IPS DF 6.9 (cell line): ENCODE measurements at regions not wholly inside any gene's neighbourhood (a gene's known extent, or its start where the extent isn't known, plus 50 kb on each side); places are given as distances from the start of the nearest gene placed in this dataset.

Source experiments
- DNase-seq: peaks from one replicate; pipeline ENCODE4 v3.0.0-alpha.2; 2013; ENCODE audit warnings: low read depth, low spot score
- H3K27ac ChIP-seq: one replicate; pipeline ENCODE4 v1.5.1; 2013; ENCODE audit warnings: low read length, control low read depth
- H3K27me3 ChIP-seq: 2 replicates; pipeline ENCODE4 v1.6.1; 2013; ENCODE audit warnings: mild to moderate bottlenecking, low read length; ENCODE audit not compliant: control insufficient read depth, insufficient read depth
- H3K36me3 ChIP-seq: 2 replicates; pipeline ENCODE4 v1.6.1; 2013; ENCODE audit warnings: low read length; ENCODE audit not compliant: control insufficient read depth, insufficient read depth
- H3K4me1 ChIP-seq: 2 replicates; pipeline ENCODE4 v1.6.1; 2013; ENCODE audit warnings: low read length; ENCODE audit not compliant: control insufficient read depth, insufficient read depth
- H3K4me3 ChIP-seq: 2 replicates; pipeline ENCODE4 v1.5.1; 2013; ENCODE audit warnings: mild to moderate bottlenecking, low read length
- H3K9me3 ChIP-seq: 2 replicates; pipeline ENCODE4 v1.6.1; 2013; ENCODE audit warnings: low read length, inconsistent platforms; ENCODE audit not compliant: control insufficient read depth, insufficient read depth
- WGBS: extraction: QIAGEN DNeasy Blood & Tissue Kit; methylation state at CpG from one replicate; pipeline ENCODE4 v1.1.7; 2013; ENCODE audit warnings: mixed read lengths, missing lambda C conversion rate; ENCODE audit not compliant: insufficient read length, insufficient coverage; 5-methylcytosine and 5-hydroxymethylcytosine counted together

- H3K4me1 ChIP-seq: no peaks in the 10 kb centered on the region
- DNase-seq: no peak
- no peak overlapping the region for H3K4me3 ChIP-seq
- no peaks in the 10 kb centered on the region for H3K27me3 ChIP-seq
- H3K36me3 ChIP-seq: no peaks in the 10 kb centered on the region
- no peaks in the 10 kb centered on the region for H3K9me3 ChIP-seq
- no peak overlapping the region for H3K27ac ChIP-seq
- WGBS: no CpG with 5 or more reads among the region's 2 CpGs
Measured at GRCh38 chr2:162974771-162975170, 136.2 kb upstream of the KCNH7 start.

- H3K27me3 ChIP-seq: no peaks in the 10 kb centered on the region
- no peaks in the 10 kb centered on the region for H3K4me1 ChIP-seq
- WGBS: no CpG with 5 or more reads among the region's 1 CpG
- no peak overlapping the region for H3K4me3 ChIP-seq
- no peak for DNase-seq
- no peaks in the 10 kb centered on the region for H3K36me3 ChIP-seq
- H3K27ac ChIP-seq: no peak overlapping the region
- no peaks in the 10 kb centered on the region for H3K9me3 ChIP-seq
Measured at GRCh38 chr2:162972383-162972782, 133.8 kb upstream of the KCNH7 start.

- Histone ChIP-seq H3K4me1 (no peaks in the 10 kb centered on the region), H3K4me3 (no peak overlapping the region), H3K9me3 (no peaks in the 10 kb centered on the region), H3K36me3 (no peaks in the 10 kb centered on the region), H3K27me3 (no peaks in the 10 kb centered on the region), H3K27ac (no peak overlapping the region)
- WGBS: no CpG with 5 or more reads among the region's 1 CpG
- DNase-seq: no peak
Measured at GRCh38 chr2:162968306-162968705, 129.7 kb upstream of the KCNH7 start.

GRCh38 chr2:162967811-162968210 is 129.2 kb upstream of the KCNH7 start:
- no peaks in the 10 kb centered on the region for H3K36me3 ChIP-seq
- H3K27me3 ChIP-seq: no peaks in the 10 kb centered on the region
- no peak overlapping the region for H3K27ac ChIP-seq
- DNase-seq: no peak
- WGBS: no CpG with 5 or more reads among the region's 1 CpG
- no peaks in the 10 kb centered on the region for H3K4me1 ChIP-seq
- no peak overlapping the region for H3K4me3 ChIP-seq
- H3K9me3 ChIP-seq: no peaks in the 10 kb centered on the region

- Histone ChIP-seq H3K27me3 (no peaks in the 10 kb centered on the region), H3K4me3 (no peak overlapping the region), H3K27ac (no peak overlapping the region), H3K36me3 (no peaks in the 10 kb centered on the region), H3K9me3 (no peaks in the 10 kb centered on the region), H3K4me1 (no peaks in the 10 kb centered on the region)
- DNase-seq: no peak
- no CpG with 5 or more reads among the region's 3 CpGs for WGBS
Measured at GRCh38 chr2:162967147-162967546, 128.6 kb upstream of the KCNH7 start.

- no peaks in the 10 kb centered on the region for H3K4me1 ChIP-seq
- no peaks in the 10 kb centered on the region for H3K36me3 ChIP-seq
- no peaks in the 10 kb centered on the region for H3K9me3 ChIP-seq
- no peaks in the 10 kb centered on the region for H3K27me3 ChIP-seq
- DNase-seq: no peak
- no peak overlapping the region for H3K27ac ChIP-seq
- WGBS: no CpG with 5 or more reads among the region's 5 CpGs
- H3K4me3 ChIP-seq: no peak overlapping the region
Measured at GRCh38 chr2:162965191-162965590, 126.6 kb upstream of the KCNH7 start.

- no peaks in the 10 kb centered on the region for H3K4me1 ChIP-seq
- no peaks in the 10 kb centered on the region for H3K9me3 ChIP-seq
- no CpG with 5 or more reads among the region's 3 CpGs for WGBS
- no peaks in the 10 kb centered on the region for H3K36me3 ChIP-seq
- no peaks in the 10 kb centered on the region for H3K27me3 ChIP-seq
- H3K27ac ChIP-seq: no peak overlapping the region
- H3K4me3 ChIP-seq: no peak overlapping the region
- no peak for DNase-seq
Measured at GRCh38 chr2:162964513-162964912, 125.9 kb upstream of the KCNH7 start.

- Histone ChIP-seq H3K4me1 (no peaks in the 10 kb centered on the region), H3K27me3 (no peaks in the 10 kb centered on the region), H3K4me3 (no peak overlapping the region), H3K36me3 (no peaks in the 10 kb centered on the region), H3K9me3 (no peaks in the 10 kb centered on the region), H3K27ac (no peak overlapping the region)
- no peak for DNase-seq
Measured at GRCh38 chr2:162963156-162963555, 124.6 kb upstream of the KCNH7 start.

- Histone ChIP-seq H3K27ac (no peak overlapping the region), H3K27me3 (no peaks in the 10 kb centered on the region), H3K4me3 (no peak overlapping the region), H3K36me3 (no peaks in the 10 kb centered on the region), H3K9me3 (no peaks in the 10 kb centered on the region), H3K4me1 (no peaks in the 10 kb centered on the region)
- WGBS: no CpG with 5 or more reads among the region's 2 CpGs
- DNase-seq: no peak
Measured at GRCh38 chr2:162945785-162946184, 107.2 kb upstream of the KCNH7 start.

GRCh38 chr2:162938387-162938786 is 99.8 kb upstream of the KCNH7 start:
- Histone ChIP-seq H3K4me1 (no peaks in the 10 kb centered on the region), H3K27me3 (no peaks in the 10 kb centered on the region), H3K27ac (no peak overlapping the region), H3K9me3 (no peaks in the 10 kb centered on the region), H3K36me3 (no peaks in the 10 kb centered on the region), H3K4me3 (no peak overlapping the region)
- WGBS: no CpG with 5 or more reads among the region's 13 CpGs
- DNase-seq: no peak

- Histone ChIP-seq H3K4me3 (no peak overlapping the region), H3K36me3 (no peaks in the 10 kb centered on the region), H3K9me3 (no peaks in the 10 kb centered on the region), H3K27ac (no peak overlapping the region), H3K27me3 (no peaks in the 10 kb centered on the region), H3K4me1 (no peaks in the 10 kb centered on the region)
- DNase-seq: no peak
Measured at GRCh38 chr2:162934191-162934590, 95.6 kb upstream of the KCNH7 start.
